Urothelium cell line (cell line): ENCODE measurements at regions not wholly inside any gene's neighbourhood (a gene's known extent, or its start where the extent isn't known, plus 50 kb on each side); places are given as distances from the start of the nearest gene placed in this dataset.

ENCODE experiments used
- DNase-seq: peaks from one replicate; pipeline ENCODE4 v3.0.0; 2011; ENCODE audit warnings: low spot score, mixed read lengths
- FAIRE-seq: peaks from 2 replicates; lab custom pipeline; 2011; peaks lifted over from hg19 to GRCh38; lab: Jason Lieb, UNC

DNA sequence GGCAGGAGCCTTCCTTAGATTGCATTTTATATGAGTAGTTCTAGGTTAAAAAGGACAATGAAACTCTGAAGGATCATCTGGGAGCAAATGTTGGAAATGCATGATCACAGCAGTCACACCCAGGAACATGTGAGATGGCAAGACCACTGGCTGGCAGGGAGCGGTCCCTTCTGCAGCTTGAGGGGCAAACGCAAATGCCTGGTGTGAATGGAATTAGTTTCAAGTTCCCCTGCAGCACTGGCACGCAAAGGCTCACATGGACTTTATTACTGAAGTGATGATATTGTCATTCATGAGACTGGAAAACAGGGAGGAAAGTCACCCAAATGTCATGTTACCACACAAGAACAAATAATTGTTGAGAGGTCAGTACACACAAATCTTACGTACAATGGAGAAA lies 223.3 kb downstream of the FBXO15 start:
- DNase-seq: no peak
- FAIRE-seq: no peak

DNA sequence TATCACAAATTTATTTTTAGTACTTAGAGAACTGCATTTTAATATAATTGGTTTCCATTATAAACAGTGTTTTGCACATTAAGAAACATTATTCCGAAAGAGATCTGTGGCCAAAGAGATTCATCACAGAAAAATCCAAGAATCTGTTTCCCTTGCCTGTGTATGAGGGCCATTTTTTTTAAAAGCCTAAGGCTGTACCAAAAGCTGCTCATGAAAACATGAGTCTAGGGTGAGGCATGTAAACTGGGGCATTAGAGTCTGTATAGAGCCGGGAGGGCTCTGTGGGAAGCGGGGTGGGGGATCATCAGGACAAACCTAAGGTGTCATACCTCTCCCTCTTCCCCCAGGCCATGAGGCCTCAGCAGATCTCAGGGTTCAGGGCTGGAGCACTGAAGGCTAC lies 223.8 kb downstream of the FBXO15 start:
- DNase-seq (no peak), FAIRE-seq (no peak)

DNA sequence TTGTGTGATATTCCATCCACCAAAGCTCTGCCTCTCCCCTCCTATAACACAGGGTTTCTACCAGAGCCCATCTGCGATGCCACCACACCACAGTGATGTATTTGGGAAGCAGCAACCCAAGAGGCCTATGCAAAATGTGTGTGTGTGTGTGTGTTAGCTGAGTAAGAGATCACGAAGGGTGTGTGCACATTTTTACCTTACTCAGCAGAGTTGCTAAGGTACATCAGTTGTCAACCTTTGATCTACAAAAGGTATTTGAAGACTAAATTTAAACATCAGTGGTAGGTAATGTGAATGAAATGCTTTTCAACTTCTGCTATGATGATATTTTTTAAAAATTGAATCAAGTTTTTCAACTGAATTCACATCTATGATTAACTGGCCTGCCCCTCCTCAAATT lies 227.6 kb downstream of the FBXO15 start:
- no peak for FAIRE-seq
- DNase-seq: no peak

DNA sequence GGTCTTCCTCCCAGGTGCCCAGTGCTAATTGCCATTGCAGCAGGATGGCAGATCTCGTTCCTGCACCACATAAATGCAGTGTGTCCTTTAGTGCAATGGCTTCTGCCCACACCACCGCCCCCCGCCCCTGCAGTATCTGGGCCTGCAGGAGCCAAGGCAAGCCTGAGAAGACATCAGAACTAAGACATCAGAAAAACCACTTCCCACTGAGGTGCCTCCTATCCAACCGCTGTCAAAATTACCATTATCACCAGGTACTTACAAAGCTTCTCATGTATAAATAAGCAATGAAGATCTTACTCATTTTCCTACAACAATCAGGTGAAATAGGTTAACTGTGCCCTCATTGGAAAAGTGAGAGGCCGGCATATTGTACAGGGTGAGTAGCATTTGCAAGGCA lies 228.8 kb downstream of the FBXO15 start:
- DNase-seq: no peak
- no peak for FAIRE-seq

DNA sequence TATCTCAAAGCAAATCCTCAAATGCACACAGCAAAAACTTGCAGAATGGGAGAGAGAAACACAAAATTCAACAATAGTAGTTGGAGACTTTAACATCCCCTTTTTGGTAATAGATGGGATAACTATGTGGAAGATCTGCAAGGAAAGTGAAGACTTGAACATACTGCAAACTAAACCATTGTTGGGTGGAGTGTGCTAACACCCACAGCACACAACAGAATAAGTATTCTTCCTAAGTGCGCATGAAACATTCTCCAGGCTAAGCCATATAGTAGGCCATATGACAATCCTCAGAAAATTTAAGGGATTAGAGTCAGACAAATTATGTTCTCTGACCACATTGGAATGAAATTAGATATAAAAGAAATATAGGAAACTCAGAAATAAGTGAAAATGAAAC lies 230.6 kb downstream of the FBXO15 start:
- DNase-seq (no peak), FAIRE-seq (no peak)

DNA sequence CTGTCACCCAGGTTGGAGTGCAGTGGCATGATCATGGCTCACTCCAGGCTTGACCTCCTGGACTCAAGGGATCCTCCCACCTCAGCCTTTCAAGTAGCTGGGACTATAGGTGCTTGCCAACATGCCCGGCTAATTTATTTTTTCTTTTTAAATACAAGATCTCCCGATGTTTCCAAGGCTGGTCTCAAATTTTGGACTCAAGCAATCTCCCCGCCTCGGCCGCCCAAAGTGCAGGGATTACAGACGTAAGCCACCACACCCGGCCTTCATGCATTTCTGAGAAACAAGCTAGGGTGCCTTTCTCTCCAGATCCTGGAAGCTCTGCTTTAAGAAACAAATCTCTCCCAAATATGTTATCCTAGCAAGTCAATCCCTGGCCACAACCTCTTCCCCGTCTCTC lies 234.1 kb downstream of the FBXO15 start:
- DNase-seq: no peak
- FAIRE-seq: no peak

DNA sequence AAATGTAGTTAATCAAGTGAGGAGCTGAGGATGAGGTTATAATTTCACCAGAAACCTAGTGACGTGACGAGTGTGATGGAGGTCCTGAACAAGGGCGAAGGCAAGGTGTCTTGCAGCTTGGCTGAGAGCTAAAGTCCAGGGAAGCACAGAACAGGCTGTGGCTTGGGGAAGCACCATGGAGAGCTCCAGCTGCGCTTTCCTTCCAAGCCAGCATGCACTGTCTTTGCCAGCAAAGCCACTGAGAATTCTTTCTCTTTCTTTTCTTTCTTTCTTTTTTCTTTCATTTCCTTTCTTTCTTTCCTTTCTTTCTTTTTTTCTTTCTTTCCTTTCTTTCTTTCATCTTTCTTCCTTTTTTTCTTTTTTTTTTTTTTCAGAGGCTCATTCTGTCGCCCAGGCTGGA lies 239.3 kb downstream of the FBXO15 start:
- peak; percentile 57 for DNase-seq
- no peak for FAIRE-seq

DNA sequence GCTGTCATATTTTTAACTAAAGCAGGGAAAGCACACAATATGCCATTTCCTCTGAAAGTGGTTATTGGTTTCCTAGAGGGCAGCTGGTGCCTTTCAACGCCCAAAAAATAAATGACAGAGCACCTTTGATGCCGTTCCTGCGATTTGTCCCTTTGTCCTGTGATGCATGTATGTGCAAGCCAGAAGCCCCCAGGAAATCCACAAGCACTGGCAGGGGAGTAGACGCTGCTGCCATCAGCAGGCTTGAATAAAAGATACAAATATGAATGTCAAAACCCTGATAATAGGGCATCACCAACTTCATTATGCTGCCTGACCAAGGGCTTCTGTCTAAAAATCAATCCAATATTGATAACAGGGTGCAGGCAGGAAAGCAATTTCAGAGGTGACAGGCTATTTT lies 246.1 kb downstream of the FBXO15 start:
- FAIRE-seq (no peak), DNase-seq (no peak)

DNA sequence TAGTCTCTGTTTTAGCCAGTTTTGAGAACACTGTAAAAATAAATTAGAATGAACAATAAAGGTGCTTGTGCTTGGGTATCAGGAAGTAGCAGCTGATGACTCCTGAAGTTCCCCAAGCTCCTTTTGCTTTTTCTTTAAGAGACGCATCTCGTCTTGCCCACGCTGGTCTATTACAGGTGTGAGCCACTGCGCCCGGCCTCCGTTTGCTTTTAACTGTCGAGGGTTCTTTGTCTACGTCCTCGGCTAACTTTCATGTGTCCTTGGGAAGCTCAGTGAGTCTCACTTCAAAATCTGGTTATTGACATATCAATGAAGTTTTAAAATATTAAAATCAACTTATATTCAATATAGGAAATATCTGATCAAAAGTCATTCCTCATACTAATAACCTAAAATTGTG lies 246.5 kb downstream of the FBXO15 start:
- DNase-seq: no peak
- no peak for FAIRE-seq

DNA sequence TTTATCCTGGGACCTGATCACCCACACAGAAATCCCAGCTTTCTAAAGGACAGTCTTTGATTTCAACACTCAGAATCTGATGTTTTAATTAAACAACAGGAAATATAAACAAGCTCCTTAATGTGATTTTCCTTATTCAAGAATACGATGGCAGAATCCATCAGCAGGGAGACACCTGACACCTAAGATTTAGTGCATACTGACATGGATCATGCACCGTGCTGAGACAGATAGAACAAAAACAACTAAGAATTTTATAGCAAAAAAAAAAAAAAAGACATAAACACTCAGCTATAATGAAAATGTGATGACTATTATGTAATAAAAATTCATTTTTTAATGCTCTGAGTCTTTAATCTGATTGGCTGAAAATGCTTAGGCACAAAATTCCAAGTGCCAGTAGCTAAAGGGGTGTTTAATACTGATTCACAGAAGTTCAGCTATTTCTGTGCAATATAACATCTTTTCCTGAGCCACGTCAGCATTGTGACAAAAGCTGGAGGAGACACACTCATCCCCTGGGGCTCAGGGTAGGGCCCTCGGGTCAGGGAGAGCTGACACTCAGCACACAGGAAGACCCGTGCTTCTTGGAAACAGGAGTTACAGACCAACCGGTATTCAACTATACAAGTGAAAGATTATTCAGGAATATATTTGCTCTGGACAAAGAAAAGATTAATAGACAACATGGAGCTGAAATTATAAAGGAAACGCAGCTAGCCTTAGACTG lies 247.4 kb downstream of the FBXO15 start:
- FAIRE-seq (no peak), DNase-seq (no peak)

DNA sequence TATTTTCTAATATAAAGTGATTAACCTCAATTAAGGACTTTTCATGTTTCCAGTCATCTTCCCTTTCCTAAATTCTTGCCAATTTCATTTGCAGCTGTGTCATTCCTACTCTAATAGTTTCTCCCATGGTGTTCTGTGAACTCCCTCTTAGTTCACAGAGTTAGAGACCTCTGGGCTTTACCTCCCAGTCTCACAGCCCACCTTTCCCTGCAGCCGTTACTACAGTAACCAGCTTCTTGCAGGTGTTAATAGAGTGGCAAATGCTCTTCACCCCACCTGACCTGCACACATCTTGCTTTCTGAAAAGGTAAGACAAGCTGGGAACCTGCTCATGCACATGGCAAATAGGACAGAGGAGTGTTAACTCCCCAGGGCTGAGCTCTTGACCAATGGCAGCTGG lies 250.1 kb downstream of the FBXO15 start:
- no peak for FAIRE-seq

DNA sequence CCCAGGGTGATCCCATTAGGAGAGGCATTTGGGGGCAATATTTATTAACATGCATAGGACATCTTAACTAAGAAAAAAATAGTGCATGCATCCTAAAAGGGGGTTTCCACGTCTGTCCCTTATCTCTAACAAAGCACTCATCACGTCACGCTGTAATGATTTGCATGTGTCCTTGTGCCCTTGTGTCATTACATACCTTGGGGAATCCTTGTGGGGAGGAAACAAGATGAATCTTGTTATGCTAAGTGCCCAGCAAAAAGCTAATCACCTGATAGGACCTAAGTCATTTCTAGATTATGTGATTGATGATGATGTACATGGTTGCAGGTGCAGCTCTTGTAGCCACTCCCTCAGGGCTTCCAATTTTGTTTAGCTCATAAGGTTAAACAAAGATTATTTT lies 250.9 kb downstream of the FBXO15 start:
- DNase-seq (no peak), FAIRE-seq (no peak)

More for the DNA sequence above, 250.1 kb downstream of the FBXO15 start:
- DNase-seq: no peak

DNA sequence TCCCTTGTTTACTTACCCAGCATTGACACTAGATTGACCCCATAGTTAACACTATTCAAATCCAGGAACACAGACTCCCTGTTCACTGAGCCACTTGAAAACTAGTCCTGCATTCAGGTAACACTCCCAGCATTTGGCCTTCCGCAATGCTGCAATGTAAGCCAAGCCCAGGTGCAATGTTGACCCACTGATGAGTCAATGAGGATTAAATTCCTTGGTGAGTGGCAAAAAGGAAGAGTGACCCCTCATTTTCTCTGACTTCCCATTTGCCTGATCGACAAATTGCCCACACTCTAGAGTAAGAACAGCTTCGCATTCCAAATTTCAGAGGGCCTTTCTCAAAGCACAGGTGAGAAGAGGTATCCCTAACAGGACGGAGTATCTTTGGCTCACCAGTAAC lies 251.9 kb downstream of the FBXO15 start:
- FAIRE-seq: no peak

DNA sequence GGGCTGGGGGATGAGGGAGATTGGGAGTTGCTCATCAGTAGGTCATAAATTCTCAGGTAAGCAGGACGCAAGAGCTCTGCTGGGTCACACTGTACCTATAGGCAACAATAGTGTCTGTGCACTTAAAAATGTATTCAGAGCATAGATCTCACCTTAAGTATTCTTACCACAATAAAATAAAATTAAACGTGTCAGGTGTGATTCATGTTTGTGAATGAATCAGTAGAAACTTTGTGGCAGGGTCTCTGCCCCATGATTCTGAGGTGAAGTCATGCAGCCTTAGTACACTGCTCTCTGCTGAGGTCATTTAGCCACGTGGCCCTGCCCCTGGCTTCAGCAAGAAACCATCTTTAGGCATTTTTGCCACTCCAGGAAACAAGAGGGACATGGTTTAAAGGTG lies 253.8 kb downstream of the FBXO15 start:
- FAIRE-seq: no peak
- no peak for DNase-seq

More for the DNA sequence above, 251.9 kb downstream of the FBXO15 start:
- DNase-seq: no peak

DNA sequence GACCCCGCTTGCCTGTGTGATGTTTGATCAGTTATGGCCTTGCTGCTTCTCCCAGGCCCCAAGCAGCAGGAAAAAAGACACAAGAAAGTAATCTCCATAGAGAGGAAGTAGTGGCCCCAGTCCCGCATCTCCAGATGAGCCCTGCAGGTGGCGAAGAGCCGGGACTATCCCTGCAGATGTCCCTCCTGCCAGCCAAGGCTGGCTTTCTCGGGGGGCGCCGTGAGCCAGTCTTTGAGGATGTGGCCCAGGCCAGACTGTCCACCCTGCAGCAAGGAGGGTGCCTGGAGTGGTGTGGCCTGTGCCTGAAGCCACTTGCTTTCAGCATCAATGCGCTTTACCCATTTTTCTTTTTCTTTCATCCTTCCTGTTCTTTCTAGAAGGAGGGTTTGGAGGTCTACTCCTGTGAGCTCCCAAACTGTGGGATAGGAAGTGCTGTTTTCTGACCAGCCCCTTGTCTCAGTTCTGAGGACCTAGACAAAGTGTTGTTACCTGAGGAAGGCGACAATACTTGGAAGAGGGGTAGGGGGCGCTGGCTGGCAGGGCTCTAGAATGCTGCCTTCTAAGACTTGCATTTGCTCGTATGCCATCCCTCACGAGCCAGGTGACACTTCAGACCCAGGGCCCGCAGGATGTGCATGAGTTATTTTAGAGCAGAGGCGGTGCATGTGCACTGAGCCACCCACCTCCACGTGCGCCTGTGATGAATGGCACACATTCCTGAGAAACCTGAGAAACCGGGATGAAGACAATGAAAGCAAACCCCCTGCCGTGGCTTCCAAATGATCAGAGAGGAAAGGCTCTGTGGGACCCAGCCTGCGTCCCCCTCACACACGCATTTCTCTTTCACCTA lies 255.8 kb downstream of the FBXO15 start:
- no peak for DNase-seq
- FAIRE-seq: no peak

DNA sequence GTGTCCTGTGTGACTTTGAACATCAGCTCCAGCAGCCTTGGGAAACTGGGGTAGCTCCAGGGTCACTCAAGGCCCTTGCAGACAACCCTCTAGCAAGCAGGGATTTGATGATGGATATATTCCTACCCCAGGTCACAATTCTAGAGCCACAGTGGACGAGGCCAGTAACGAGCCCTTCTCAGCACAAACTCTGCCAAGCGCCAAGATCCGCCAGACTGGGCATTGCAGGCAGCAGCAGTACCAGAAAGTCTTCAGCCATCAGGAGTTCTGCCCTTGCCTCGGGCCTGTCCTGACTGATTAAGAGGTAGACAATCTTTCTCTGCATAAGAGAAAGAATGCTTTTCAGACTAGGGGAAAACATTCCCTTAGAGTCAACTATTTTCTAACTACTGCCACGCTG lies 259.1 kb downstream of the FBXO15 start:
- no peak for DNase-seq
- no peak for FAIRE-seq

DNA sequence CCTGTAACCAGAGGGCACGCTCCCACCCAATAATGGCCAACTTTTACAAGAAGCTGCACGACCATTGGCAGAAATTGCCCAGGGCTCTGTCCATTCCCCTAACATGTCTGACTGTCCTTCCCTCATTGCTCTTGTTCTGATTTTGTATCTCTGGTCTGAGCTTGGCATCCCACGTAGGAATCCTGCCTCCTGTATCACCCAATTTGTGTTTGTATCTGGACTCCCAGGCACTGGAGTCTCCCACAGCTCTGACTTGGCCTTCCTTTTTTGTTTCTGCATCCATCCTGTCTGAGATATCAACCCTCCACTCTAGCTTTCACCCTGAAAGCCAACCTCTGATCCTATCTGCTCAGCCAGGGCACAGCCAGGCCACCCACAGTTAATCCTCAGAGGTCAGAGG lies 259.8 kb downstream of the FBXO15 start:
- FAIRE-seq (no peak), DNase-seq (no peak)

DNA sequence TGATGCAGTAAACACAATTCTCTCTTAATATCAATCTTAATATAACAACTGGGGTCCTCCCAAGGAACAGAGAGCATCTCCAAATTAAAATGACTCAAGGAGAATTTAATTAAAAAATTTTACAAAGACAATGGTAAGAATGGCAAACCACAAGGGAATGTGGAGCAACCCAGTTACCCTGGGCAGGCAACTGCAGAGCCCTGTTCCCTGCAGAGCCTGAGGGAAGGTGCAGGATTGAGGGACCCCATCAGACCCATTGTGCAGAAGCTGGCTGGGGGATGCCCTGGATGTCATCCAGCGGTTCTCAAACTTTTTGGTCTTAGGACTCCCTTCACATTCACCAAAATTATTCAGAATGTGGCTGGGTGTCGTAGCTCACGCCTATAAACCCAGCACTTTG lies 262.8 kb downstream of the FBXO15 start:
- FAIRE-seq (no peak), DNase-seq (no peak)

DNA sequence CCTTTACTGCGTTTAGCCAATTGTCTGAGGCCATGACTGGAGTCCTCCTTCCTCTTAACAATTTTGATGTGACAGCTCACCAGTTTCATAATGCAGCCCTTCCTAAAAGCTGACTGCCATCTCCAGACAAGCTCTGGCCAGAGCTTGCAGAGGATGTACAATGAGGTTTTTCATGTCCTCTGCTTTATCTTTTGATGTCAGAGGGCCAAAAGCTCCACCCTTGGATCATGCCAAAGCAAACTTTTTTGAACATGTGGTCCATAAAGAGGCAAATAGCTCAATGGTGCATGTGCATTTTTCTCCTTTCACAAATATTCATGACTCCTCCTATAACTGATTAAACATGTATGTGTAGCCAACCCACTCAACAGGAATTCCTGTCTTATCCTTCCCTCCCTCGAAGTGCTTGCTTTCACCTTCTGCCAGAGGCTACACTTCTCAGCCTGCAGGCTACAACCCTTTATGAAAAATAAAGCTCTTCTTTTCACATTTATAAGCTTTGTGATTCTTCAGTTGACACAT lies 266.2 kb downstream of the FBXO15 start:
- FAIRE-seq (no peak), DNase-seq (no peak)

DNA sequence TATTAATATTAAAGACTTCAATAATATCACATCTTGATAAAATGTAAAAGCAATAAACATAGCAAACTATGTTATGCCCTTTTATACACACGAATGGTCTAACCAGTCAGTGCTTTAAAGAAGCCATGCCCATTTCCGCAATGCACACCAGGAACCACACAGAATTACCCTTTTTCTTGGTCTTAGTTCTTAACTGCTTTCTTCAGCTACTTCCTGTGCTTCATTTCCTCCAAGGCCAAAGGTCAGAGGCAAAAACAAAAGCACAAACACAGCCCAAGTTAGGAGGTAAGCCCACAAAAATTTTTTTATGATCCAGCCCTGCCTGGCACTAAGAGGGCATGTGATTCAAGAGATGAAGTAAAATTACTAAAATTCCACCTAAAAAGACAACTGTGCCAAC lies 267.2 kb downstream of the FBXO15 start:
- DNase-seq: no peak
- no peak for FAIRE-seq

DNA sequence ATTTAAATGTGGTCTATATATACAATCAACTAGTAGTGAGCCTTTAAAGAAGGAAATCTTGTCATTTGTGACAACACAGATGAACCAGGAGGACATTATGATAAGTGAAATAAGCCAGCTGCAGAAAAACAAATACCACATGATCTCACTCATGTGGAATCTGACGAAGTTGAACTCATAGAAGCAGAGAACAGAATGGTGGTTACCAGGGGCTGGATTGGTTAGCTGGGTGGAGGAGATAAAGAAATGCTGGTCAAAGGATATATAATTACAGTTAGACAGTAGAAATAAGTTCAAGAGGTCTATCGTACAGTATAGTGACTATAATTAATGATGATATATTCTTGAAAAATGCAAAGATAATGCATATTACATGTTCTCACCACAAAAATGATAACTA lies 267.9 kb downstream of the FBXO15 start:
- no peak for DNase-seq
- FAIRE-seq: no peak

DNA sequence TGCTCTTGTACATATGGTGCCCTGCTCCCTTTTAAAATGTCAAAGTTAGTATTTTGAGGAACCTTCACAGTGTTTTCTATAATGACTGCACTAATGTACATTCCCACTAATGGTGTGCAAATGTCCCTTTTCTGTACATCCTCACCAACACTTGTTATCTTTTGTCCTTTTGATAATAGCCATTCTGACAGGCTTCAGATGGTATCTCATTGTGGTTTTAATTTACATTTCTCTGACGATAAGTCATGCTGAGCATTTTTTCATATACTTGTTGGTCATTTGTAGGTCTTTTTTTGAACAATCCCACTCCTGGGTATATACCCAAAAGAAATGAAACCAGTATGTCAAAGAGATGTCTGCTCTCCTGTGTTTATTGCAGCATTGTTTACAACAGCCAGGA lies 268.3 kb downstream of the FBXO15 start:
- no peak for FAIRE-seq
- no peak for DNase-seq
